Non-pigmented ciliary epithelial cell (primary cell): ENCODE measurements at regions not wholly inside any gene's neighbourhood (a gene's known extent, or its start where the extent isn't known, plus 50 kb on each side); places are given as distances from the start of the nearest gene placed in this dataset.

Experiments
- DNase-seq: peaks from one replicate; pipeline ENCODE4 v3.0.0-alpha.2; 2010; ENCODE audit warnings: low read depth

DNA sequence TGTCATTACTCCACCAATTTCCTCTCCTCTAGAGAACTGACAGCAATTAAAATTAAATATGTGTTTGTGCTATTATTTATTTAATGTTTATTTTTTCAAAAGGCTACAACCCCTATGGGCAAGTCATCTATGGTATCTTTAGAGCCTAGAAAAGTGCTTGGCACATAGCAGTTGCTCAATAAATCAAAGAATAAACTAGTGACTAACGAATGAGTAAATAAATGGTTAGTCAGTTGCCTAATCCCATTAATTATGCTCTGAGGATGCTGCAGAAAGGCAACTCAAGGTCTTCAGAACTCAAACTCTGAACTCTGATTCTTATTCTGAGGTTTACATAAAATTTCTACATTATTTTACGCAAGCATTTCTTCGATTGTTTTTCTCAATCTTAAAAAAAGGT is 193.0 kb upstream of the TSHZ2 start:
- no peak for DNase-seq

DNA sequence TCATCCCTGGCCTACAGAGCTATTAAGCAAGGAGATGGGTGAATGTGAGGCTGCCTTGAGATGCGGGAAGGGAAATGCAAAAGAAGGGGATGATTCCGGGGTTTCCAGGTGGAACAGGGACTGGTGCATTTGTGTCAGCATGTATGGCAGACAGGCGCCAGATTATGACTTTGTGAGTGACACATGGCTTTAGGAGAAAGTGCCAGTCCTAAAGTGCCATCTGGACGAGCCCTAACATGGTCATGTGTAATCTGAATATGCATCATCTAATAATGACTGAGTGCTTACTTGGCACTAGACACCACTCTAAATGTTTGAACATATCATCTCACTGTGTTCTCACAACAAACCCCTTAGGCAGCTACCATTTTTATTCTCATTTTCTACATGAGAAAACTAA is 195.0 kb upstream of the TSHZ2 start:
- no peak for DNase-seq

DNA sequence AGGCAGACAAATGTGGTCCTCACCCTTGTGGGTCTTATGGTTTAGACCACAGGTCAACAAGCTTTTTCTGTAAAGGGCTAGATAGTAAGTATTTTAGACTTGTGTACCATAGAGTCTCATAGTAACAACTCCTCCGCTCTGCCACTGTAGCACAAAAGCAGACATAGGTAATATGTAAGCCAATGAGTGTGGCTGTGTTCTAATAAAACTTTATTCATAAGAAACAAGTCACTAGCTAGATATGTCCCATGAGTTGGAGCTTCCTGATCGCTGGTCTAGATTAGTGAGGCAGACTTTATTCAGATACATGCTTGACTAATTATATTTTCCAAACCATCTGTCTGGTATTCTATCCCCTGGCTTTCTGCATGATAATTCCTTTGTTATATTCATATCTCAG is 196.4 kb upstream of the TSHZ2 start:
- no peak for DNase-seq

DNA sequence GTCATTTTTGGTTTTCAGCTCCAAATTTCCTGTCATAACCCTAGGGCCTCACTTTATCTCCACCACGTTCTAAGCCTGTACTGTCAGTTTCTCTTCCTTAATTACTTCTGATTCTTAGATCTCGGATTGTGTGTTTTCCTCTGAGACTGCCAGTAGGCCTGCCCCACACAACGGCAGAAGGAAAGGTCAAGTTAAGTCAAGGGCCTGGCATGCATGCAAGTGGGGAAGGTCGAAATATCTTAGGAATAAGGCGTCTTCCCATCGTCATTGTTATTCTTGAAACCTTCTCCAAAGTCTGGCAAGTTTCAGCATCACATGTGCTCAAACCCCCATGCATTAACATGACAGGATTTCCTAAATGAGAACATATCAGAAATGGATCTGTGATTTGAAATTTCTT is 203.5 kb upstream of the TSHZ2 start:
- no peak for DNase-seq

- no peak for DNase-seq
Observed at GRCh38 chr20:52766645-52767435, 205.3 kb upstream of the TSHZ2 start.

- no peak for DNase-seq
Observed at GRCh38 chr20:52763321-52763853, 208.8 kb upstream of the TSHZ2 start.

- DNase-seq = no peak
Observed at GRCh38 chr20:52761867-52762266, 210.3 kb upstream of the TSHZ2 start.

GRCh38 chr20:52760791-52761190 is 211.4 kb upstream of the TSHZ2 start:
- no peak for DNase-seq

DNA sequence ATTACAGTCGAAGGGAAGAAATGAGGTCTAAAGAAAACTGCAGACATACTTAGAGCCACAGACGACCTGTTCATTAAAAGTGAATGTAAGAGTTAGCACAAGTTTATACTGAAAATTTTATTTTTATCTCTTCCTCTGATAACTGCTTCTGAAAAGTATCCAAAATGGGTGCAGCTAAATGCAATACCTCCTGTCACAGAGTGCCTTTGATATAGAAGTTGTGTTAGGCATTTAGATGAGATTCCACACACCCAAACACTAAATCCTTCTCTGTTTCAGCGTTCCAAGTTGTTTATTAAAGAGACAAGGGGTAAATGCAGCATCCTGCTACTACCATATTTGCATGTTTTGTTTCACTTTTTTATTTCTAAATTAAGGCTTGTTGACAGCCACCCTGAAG is 214.7 kb upstream of the TSHZ2 start:
- DNase-seq = no peak

GRCh38 chr20:52755744-52756143 is 216.4 kb upstream of the TSHZ2 start:
- DNase-seq = no peak

DNA sequence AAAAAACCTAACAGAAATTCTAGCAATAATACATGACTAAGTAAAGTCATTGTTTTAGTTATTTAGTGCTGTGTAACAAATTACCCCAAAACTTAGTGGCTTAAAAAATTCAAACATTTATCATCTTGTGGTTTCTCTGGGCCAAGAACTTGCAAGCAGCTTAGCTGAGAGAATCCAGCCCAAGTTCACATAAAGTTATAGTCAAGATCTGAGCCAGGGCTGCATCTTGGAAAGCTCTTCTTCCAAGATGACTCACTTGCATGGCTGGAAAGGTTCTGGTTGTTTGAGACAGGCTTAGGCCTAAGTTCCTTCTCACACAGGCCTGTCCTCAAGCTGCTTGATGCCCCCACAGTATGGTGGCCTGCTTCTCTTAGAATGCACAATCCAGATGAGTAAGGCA is 217.8 kb upstream of the TSHZ2 start:
- no peak for DNase-seq

- no peak for DNase-seq
Observed at GRCh38 chr20:52752023-52752422, 220.1 kb upstream of the TSHZ2 start.

- no peak for DNase-seq
Observed at GRCh38 chr20:52751571-52751970, 220.6 kb upstream of the TSHZ2 start.

- DNase-seq = no peak
Observed at GRCh38 chr20:52749938-52750337, 222.2 kb upstream of the TSHZ2 start.

DNA sequence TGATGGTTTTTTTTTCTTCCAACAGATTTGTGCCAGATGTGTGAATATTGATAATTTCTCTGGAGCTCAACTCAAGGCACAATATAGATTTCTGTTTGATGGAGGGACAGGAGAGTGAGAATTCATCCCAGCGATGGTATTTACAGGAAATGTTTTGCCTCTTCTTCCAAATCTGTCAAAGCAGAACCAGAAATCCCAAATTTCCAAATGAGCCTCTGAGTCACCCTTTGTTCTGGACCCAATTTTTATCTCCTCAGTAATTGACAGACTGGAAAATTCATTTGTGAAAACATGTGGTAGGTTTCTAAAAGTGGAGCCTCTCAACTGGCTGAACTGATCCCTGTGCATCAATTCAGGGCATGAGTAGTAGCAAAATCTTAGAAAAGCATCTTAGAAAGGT is 223.2 kb upstream of the TSHZ2 start:
- DNase-seq = no peak

- no peak for DNase-seq
Observed at GRCh38 chr20:52748285-52748932, 223.7 kb upstream of the TSHZ2 start.

DNA sequence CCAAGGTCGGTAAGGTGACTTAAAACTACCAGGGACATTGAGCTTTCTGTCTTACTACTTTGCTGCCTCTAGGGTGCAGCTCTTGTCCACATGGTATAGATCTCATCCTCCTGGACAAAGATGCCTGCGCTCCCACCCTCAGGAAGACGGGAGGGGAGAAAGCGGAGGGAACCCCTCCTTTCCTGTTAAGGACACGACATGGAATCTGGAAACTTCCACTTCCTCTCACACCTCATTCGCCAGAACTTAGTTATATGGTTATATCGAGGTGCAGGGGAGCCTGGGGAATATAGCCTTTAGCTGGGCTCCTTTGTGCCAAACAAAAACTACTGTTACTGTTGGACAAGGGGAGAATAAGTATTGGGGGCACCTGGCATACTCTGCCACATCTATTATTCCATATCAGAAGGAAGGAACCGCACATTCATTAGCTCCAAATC is 224.3 kb upstream of the TSHZ2 start:
- no peak for DNase-seq

DNA sequence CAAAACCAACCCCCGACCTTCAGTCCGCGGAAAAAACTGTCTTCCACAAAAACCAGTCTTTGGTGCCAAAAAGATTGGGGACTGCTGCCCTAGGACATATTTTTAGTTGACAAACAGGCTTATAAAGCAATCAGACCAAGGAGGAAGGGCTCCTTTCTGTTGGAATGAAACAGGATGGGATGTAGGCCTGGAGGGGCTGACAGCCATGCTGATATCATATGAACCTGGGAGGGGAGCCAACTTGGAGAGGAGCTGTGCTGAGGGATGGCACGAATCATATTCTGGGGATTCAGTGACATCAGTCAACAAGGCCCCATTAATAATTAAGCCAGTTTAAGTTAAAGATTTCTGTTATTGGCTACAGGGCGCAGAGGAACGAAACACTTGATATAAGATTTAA is 225.4 kb upstream of the TSHZ2 start:
- no peak for DNase-seq

DNA sequence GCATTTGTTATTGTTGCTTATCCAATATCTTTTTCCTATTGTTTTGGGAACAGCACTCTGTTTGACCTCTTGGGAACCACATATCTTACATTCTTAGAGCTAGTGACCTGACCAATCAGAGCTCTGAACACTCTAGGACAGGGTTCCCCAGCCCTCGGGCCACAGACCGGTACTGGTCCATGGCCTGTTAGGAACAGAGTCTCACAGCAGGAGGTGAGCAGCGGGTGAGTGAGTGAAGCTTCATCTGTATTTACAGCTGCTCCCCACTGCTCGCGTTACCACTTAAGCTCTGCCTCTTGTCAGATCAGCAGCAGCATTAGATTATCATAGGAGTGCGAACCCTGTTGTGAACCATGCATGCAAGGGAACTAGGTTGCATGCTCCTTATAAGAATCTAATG is 226.0 kb upstream of the TSHZ2 start:
- no peak for DNase-seq

GRCh38 chr20:52744441-52744840 is 227.7 kb upstream of the TSHZ2 start:
- no peak for DNase-seq

DNA sequence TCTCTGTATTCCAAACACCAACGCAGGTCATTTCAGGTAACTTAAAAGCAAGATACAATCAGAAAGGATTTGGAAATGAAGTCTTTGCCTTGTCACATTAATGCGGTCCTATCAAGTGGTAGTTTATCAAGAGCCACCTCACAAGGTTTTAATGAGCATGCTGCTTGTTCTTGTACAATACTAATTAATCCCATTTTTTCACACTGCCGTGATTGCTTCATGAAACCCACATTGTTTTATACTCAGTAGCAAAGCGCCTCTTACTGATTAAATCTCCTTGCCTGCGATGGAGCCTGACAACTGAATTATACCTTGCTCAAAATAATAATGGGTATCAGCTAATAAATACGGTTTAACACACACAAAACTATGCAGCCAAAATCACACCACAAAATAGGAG is 234.1 kb upstream of the TSHZ2 start:
- no peak for DNase-seq

DNA sequence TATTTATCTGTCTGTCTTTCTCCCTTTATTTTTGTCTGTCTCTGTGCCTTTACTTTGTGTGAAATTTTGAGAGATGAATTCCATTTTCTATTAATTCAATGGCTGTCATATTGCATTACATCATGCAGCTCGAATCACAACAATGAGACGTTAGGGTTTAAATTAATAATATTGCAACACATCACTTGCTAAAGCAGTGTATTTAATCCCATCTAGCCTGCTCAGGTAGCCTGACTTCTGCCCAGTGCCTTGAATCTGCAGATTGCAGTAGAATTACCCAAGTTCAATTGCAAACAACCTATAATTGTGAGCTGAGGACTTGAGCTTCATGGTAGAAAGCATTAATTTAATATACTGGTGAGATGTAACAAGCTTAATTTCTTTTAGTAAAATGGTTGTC is 235.7 kb upstream of the TSHZ2 start:
- no peak for DNase-seq

DNA sequence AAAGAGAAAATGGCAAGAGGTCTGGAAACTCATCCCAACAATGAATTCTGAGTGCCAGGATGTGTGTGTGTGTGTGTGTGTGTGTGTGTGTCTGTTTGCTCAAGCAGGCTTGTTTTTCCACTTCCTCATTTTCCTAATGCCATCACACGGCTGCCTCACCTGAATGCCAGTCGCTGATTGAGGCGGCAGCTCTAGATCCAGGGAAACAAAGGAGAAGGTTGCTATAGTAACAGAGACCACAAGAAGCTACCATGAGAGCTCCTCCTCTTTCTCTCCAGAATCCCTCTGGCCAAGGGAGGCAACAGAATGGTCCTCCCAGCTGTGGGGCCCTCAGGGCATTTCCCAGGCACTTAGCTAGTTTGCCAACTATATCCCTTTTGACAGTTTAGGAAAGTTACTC is 241.1 kb upstream of the TSHZ2 start:
- DNase-seq = no peak
